Mesendoderm (in vitro differentiated cells): ENCODE measurements at regions not wholly inside any gene's neighbourhood (a gene's known extent, or its start where the extent isn't known, plus 50 kb on each side); places are given as distances from the start of the nearest gene placed in this dataset.
"Not testable (repeated sequence)": the region's sequence is repeated elsewhere in the genome, so short reads cannot be mapped to it uniquely, and the experiment has no call there.

Experiments used
- DNase-seq: peaks from one replicate; pipeline ENCODE4 v3.0.0; 2013
- H2AK5ac ChIP-seq: 2 replicates; pipeline ENCODE4 v1.6.1; 2013; ENCODE audit warnings: low read length, inconsistent platforms
- H2BK120ac ChIP-seq: 2 replicates; pipeline ENCODE4 v1.6.1; 2013; ENCODE audit warnings: low read depth, mild to moderate bottlenecking, low read length, moderate library complexity, mixed read lengths
- H2BK15ac ChIP-seq: replicated peaks from 2 replicates; pipeline ENCODE4 v1.6.1; 2013; ENCODE audit warnings: low read depth, mild to moderate bottlenecking, moderate library complexity
- H2BK5ac ChIP-seq: 2 replicates; pipeline ENCODE4 v1.6.1; 2013; ENCODE audit warnings: low read length, inconsistent platforms
- H3K18ac ChIP-seq: 2 replicates; pipeline ENCODE4 v1.6.1; 2013; ENCODE audit warnings: mild to moderate bottlenecking, low read length, mixed read lengths
- H3K23ac ChIP-seq: one replicate; pipeline ENCODE4 v1.6.1; 2013; ENCODE audit warnings: low read length
- H3K27ac ChIP-seq: 2 replicates; pipeline ENCODE4 v1.5.1; 2013; ENCODE audit warnings: low read depth, mild to moderate bottlenecking, inconsistent platforms, low read length, moderate library complexity
- H3K27me3 ChIP-seq: 2 replicates; pipeline ENCODE4 v1.6.1; 2013; ENCODE audit warnings: low read length, control low read depth, mild to moderate bottlenecking, inconsistent platforms; ENCODE audit not compliant: insufficient read depth, poor library complexity
- H3K36me3 ChIP-seq: 2 replicates; pipeline ENCODE4 v1.6.1; 2013; ENCODE audit warnings: low read length, inconsistent platforms; ENCODE audit not compliant: control insufficient read depth, insufficient read depth
- H3K4ac ChIP-seq: one replicate; pipeline ENCODE4 v1.6.1; 2013; ENCODE audit warnings: low read depth, mild to moderate bottlenecking, low read length, moderate library complexity
- H3K4me1 ChIP-seq: 2 replicates; pipeline ENCODE4 v1.6.1; 2013; ENCODE audit warnings: low read depth, low read length, inconsistent platforms; ENCODE audit not compliant: control insufficient read depth
- H3K4me2 ChIP-seq: 2 replicates; pipeline ENCODE4 v1.6.1; 2013; ENCODE audit warnings: low read length
- H3K4me3 ChIP-seq: 2 replicates; pipeline ENCODE4 v1.5.1; 2013; ENCODE audit warnings: mild to moderate bottlenecking, low read length
- H3K56ac ChIP-seq: one replicate; pipeline ENCODE4 v1.6.1; 2013; ENCODE audit warnings: low read length
- H3K79me1 ChIP-seq: 2 replicates; pipeline ENCODE4 v1.6.1; 2013; ENCODE audit warnings: low read length, inconsistent platforms
- H3K79me2 ChIP-seq: 2 replicates; pipeline ENCODE4 v1.6.1; 2013; ENCODE audit warnings: mild to moderate bottlenecking, low read length; ENCODE audit not compliant: control insufficient read depth, insufficient read depth
- H3K9ac ChIP-seq: 2 replicates; pipeline ENCODE4 v1.6.1; 2013; ENCODE audit warnings: low read length, inconsistent platforms
- H4K5ac ChIP-seq: one replicate; pipeline ENCODE4 v1.6.1; 2013; ENCODE audit warnings: low read length
- H4K8ac ChIP-seq: one replicate; pipeline ENCODE4 v1.6.1; 2013; ENCODE audit warnings: low read depth, mild to moderate bottlenecking, control low read depth, low read length, moderate library complexity
- WGBS: extraction: QIAGEN DNeasy Blood & Tissue Kit; methylation state at CpG from one replicate; pipeline ENCODE4 v1.1.7; 2013; ENCODE audit warnings: low lambda C conversion rate, missing lambda C conversion rate; ENCODE audit not compliant: insufficient coverage; ENCODE audit errors: extremely low coverage; 5-methylcytosine and 5-hydroxymethylcytosine counted together

DNA sequence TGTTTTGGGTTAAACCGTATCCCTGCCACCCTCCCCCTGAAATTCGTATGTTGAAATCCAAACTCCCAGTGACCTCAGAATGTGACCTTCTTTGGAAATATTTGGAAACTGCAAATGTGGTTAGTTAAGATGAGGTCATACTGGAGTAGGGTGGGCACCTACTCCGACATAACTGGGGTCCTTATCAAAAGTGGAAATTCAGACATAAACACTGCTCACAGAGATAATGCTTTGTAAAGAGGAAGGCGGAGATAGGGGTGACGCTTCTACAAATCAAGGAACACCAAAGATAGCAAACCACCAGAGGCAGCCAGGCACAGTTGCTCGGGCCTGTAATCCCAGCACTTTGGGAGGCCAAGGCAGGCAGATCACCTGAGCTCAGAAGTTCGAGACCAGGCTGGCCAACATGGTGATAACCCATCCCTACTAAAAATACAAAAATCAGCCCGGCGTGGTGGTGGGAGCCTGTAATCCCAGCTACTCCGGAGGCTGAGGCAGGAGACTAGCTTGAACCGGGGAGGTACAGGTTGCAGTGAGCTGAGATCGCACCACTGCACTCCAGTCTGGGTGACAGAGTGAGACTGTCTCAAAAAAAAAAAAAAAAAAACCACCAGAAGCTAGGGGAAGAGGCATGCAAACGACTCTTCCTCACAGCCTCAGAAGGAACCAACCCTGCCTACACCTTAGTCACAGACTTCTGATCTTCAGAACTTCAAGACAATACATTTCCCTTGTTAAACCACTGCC is 51.1 kb upstream of the CHD2 start:
- no peaks in the 10 kb centered on the region for H3K79me2 ChIP-seq
- no peaks in the 10 kb centered on the region for H3K27me3 ChIP-seq
- H3K4ac ChIP-seq = no peak overlapping the region
- no peak overlapping the region for H4K5ac ChIP-seq
- no CpG with 5 or more reads among the region's 13 CpGs for WGBS
- no peak overlapping the region for H3K23ac ChIP-seq
- no peak overlapping the region for H2BK120ac ChIP-seq
- no peak overlapping the region for H2BK5ac ChIP-seq
- H3K4me3 ChIP-seq = no peak overlapping the region
- H2AK5ac ChIP-seq = no peak overlapping the region
- no peak overlapping the region for H3K9ac ChIP-seq
- no peak overlapping the region for H2BK15ac ChIP-seq
- H3K27ac ChIP-seq = no peak overlapping the region
- no peak overlapping the region for H3K18ac ChIP-seq
- no peak overlapping the region for H3K4me2 ChIP-seq
- H3K36me3 ChIP-seq = no peaks in the 10 kb centered on the region
- no peaks in the 10 kb centered on the region for H3K79me1 ChIP-seq
- H3K4me1 ChIP-seq = no peaks in the 10 kb centered on the region
- DNase-seq = no peak
- no peak overlapping the region for H4K8ac ChIP-seq
- no peak overlapping the region for H3K56ac ChIP-seq

DNA sequence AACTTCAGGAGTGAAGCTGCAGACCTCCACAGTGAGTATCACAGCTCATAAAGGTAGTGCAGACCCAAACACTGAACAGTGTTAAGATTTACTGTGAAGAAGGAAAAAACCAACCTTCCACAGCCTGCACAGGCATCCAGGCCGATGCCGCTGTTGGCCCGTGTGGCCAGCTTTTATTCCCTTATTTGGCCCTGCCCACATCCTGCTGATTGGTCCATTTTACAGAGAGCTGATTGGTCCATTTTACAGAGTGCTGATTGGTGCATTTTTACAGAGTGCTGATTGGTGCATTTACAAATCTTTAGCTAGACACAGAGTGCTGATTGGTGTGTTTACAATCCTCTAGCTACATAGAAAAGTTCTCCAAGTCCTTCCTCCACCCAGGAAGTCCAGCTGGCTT is 49.9 kb upstream of the CHD2 start:
- not testable (repeated sequence) for H3K23ac ChIP-seq, H3K79me1 ChIP-seq, H3K18ac ChIP-seq, H3K56ac ChIP-seq, H3K36me3 ChIP-seq, H3K4ac ChIP-seq, H3K27me3 ChIP-seq, H3K4me2 ChIP-seq, H2BK120ac ChIP-seq, H2AK5ac ChIP-seq, H3K4me1 ChIP-seq, H4K8ac ChIP-seq, H3K4me3 ChIP-seq, H3K27ac ChIP-seq, DNase-seq, H3K9ac ChIP-seq, H2BK5ac ChIP-seq, H3K79me2 ChIP-seq, H2BK15ac ChIP-seq, H4K5ac ChIP-seq
- no CpG with 5 or more reads among the region's 3 CpGs for whole genome bisulfite sequencing
